NCI-H524 (cell line): ENCODE measurements at regions not wholly inside any gene's neighbourhood (a gene's known extent, or its start where the extent isn't known, plus 50 kb on each side); places are given as distances from the start of the nearest gene placed in this dataset.

Experiments
- DNase-seq, 2 experiments: peaks; one replicate each; lab custom pipeline; 2025; lab: John Stamatoyannopoulos, UW

DNA sequence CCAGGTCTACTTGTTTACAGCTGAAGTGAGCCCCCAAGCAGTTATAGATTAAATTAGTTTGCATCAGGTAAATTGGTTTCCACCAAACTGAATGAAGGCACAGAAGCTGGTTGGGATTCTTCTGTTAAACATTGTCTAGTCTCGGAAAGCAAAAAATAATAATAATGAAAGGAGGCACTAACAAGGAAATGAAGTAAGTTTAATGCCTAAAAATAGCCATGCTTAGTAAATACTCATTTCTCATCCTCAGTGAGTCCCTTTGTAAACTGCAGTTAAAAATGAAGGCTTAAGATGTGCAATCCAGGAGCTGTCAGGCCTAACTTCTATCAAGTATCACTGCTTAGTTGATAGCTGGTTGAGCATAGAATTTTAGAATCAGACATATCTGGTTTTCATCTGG is 113.5 kb downstream of the BTG1 start:
- DNase-seq: no peak

- DNase-seq: no peak
These were observed 115.0 kb downstream of the BTG1 start for GRCh38 chr12:92030618-92031017.

DNA sequence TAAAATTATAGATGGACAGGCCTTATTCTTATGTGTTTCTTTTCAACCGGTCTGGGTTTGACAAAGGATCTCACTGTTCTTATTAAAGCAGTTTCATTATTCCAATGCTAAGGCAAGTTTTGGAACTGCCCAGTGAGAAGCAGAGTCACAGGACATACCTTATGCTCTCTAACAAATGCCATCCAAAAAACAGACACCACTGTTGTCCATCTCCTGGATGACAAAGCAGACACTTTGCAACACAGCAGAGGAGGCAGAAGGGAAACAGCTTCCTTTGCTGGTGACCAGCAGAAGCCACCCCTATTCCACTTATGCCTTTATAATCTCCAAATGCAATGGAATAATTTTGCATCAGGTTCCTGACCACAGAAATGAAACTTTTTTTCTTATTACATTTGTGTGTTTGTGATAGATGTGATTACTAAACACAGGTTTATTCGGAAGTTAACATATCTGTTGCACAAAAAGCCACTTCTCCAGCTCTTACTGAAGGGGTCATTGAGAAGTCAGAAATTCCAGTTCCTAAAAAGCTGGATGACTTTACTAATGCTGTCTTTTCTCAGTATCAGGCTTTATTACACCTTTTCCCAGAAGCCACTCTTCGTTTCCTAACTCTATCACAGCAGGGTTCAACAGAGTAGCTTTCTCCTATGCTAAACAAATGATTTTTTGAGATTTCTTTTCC is 115.6 kb downstream of the BTG1 start:
- DNase-seq: no peak

GRCh38 chr12:92029136-92029535 is 116.5 kb downstream of the BTG1 start:
- DNase-seq: no peak

DNA sequence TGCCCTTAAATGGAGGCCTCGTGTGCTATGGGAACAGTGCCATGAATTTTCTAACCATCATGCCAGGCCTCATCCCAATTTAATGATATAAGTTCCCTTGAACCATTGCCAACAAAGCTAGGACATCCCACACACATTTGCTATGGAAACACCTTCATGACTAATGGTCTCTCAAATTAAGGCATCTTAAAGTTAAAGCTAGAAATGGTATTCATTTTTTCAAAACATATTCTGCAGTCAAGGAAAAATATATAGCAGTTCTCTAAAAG is 117.3 kb downstream of the BTG1 start:
- DNase-seq: no peak

DNA sequence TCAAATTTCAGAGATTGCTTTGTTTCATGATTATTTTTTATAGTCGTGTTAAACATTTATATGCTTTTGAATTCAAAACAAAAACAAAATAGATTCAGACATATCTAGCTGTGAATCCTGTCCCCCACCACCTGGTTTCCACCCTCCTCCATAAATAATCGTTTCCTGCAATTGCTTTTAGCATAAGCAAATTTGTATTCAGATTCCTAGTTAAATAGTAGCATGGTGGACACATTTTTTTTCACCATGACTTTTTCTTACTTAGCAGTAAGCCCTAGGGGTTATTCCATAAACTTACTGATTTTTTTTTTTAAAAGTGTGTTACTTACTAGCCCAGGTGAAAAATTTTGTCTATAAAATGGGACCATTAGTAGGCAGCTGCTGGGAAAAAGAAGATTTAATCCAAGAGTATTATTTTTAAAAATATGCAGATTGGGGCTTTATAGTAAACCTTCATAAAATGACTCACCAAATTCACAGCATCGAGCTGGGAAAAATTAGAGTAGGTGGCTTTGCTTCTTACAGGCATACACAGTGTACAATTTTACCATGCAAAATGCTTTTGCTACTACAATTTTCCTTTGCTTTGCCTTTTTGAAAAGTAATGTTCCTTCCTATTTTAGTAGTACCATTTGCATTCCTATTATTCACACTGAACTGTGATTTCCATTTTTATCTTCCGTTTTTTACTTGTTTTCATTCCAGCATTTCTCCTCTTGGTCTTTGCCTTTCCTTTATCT is 117.8 kb downstream of the BTG1 start:
- DNase-seq: no peak

GRCh38 chr12:92027243-92027642 is 118.4 kb downstream of the BTG1 start:
- DNase-seq: no peak

GRCh38 chr12:92025462-92026207 is 120.0 kb downstream of the BTG1 start:
- no peak for DNase-seq

DNA sequence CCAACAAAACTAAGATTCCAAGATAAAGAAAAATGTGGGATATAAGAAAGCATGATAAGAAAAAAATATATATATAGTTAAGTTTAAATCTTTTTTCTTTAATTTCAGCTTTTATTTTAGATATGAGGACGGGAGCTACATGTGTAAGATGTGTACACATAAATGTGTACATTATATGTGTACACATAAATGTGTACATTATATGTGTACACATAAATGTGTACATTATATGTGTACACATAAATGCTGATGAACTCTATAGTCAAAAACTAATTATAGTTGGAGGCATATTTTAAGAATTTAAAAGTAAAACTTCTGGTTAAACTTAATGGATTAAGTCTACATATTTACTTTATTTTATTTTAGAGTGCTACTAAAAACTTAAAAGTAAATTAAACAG is 123.6 kb downstream of the BTG1 start:
- DNase-seq: no peak

DNA sequence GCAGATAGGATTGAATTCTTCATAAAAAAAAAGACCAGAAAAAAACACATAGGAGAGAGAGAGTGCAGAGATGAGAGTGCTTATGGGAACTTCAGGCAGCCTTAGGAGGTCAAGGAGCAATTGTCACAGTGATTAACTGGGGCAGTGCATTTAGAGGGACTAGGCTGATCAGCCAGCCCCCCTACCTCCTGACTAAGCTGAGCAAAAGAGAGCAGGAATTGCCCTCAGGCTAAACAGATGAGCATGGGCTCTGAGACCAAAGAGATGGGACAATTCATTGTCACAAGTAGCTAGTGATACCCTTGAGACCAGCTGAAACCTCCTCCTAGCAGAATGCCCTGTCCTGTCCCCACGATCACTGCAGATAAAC is 124.0 kb downstream of the BTG1 start:
- DNase-seq: peak in 1 of 2 experiments; percentile 26

DNA sequence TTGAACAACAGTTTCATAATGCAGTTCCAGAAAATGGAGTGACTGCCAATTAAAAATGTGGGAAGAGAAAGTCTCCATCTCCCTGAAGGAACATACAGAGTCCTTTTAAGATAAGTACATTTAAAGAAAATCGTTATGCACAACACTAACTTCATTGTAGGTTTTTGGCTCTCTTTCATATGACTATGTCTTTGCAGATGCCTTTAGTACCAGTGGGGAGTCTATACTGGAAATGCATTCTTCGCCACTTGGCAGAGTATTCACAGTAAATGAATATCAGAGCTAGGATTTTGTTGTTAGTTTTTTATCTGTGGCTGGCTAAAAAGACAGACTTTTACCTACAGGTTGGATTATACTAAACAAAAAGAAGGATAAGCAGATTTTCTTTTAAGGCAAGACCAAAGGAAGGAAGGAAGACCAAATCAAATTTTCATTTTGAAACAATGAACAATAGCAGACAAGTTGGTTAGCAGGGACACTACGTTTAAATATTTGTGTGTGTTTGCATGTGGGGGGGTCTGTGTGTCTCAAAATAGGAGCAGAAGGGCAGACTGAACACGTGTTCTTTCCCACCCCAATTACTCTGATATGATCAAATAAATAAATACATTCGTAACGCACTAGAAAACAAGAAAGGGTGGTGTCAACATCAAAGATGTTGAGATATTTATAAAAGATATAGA is 124.5 kb downstream of the BTG1 start:
- DNase-seq: no peak

- no peak for DNase-seq
These were observed 126.0 kb downstream of the BTG1 start for GRCh38 chr12:92019491-92020277.

DNA sequence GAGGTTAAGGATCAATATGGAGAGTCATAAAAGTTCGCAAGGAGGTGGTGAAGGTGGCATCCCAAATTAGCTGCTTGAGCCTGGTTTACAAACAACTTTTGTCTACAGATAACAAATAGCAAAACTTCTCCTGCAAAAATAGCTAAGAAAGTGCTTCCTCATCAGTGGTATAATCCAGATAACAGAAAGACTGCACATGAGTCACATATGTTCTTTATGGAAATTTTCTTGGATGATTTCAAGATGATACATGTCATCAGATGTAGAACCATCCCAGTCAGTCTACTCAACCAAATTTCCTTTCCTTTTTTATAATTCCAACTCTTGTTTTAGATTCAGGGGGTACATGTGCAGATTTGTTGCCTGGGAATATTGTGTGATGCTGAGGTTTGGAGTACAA is 133.0 kb downstream of the BTG1 start:
- DNase-seq: no peak

DNA sequence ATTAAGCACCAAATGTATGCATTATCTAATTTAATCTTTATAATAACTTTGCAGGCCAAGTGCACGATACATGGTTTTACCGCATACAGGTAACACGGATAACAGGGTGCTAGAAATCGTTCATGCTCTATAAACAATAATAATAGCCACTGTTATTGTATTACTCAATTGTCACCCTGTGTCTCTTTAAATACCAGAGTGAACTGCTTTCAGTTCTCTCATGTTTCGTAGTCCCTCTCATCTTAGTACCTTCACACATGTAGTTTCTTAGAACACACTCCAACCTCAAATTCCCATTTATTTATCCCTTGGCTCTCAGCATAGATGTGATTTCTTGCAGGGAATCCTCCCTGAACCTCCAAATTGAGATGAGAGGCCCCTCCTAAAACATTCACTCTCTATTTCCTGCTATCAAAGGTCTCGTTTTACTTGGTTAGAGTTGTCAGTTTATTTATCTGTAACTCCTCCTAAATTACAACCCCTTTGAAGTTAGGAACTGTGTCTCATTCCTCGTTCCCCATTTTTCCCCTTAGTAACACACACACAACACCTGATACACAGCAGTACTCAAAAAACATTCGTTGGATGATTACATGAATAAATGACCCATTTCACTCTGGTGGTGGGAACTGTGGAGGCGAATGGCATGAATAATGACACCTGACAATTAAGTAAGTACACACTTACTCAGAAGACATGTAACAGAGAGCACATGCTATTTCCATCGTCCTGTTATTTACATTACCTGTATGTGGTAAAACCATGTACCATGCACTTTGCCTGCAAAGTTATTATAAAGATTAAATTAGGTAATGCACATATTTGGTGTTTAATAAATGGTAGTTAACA is 134.6 kb downstream of the BTG1 start:
- DNase-seq: no peak

DNA sequence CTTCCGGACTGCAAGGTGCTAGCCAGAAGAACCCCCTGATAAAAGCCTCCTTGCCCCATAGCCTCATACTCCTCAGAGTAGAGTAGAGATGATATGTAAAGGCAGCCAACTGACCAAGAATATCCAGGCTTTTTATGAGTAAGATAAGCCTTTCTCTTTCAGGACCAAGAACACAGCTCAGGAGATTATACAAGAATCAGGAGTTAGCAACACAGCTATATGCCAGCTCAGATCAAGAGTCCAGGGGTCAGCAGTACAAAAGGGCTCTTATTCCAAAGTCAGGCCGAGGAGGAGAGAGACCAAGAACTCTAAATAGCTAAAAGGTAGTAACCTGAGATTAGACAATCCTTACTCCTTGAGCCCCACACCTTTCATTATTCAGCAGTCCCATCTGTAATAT is 135.3 kb downstream of the BTG1 start:
- no peak for DNase-seq

DNA sequence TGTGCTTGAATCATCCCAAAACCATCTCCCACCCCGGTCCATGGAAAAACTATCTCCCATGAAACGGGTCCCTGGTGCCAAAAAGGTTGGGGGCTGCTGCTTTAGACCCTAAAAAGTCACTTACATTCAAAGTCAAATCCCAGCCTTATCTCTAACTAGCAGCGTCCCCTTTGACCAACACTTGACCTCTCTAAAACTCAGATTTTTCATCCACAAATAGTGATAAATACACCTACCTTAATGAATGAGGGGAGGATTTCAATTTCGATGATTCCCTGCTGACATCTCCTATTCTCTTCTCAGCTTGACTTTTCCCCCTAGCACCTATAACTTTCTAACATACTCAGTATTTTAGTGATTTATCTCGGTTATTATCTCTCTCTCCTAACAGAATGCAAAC is 137.3 kb downstream of the BTG1 start:
- DNase-seq: no peak

- no peak for DNase-seq
These were observed 137.9 kb downstream of the BTG1 start for GRCh38 chr12:92007787-92008186.

- DNase-seq: no peak
These were observed 141.9 kb downstream of the BTG1 start for GRCh38 chr12:92003701-92004100.

DNA sequence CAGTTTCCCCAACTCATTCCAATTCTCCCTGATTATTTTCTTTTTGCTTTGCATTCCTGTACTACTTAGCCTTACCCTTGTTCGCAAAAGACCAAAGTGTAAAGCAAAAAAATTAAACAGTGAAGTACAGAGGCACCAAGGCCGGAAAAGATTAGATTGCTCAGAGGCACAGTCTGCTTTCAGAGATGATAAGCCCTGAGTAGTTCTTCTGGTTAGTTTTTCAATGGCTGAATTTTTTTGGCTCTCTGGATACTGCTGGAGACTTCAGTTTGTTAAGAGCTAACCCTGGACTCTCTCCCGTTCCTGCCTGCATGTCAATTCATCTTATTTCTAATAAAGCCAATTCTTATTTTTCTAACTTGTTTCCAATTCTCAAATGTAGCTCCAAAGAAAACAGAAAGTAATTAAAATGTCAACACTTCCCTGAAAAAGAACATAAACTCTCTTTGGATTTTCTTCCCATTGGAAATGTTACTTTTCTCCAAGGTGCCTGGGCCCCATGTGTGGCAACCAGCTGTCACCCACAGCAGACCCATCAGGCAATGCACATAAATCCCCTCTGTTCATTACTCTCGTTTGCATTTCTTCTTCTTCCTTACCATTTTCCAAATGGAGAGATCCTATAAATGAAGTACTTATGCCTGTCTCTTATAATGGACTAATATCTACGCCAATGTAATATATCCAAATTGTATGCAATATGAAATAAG is 142.8 kb downstream of the BTG1 start:
- peak in 1 of 2 experiments; percentile 19 for DNase-seq

DNA sequence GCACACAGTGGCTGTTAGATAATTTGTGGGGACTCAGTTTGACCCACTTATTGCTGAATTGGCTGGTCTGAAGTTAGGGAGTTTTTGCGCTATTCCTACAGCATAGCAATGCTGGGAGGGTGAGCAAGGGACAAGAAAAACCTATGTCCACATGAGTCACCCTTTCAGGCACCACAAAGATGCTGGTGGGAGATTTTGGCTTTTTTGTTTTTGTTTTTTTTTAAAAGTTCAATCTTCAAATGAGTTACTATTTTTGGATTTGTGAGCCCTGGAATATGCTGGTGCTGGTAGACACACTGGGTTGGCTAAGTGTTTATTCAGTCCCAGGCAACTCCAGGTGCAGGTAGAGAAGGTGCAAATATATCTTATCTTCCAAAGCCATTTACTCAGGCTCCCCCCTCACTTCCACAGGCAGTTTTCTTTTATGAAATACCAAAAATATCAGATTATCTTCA is 143.4 kb downstream of the BTG1 start:
- no peak for DNase-seq
